PC-9 (cell line): ENCODE measurements at regions not wholly inside any gene's neighbourhood (a gene's known extent, or its start where the extent isn't known, plus 50 kb on each side); places are given as distances from the start of the nearest gene placed in this dataset.

ENCODE experiments used
- BruUV-seq: library from RNA; stranded (reverse); fragments of 400-500 nt; replicated peaks from 2 replicates; lab custom pipeline; 2021; lab: Mats Ljungman, UMichigan
- CTCF ChIA-PET: fragments of 300-600 bp; sonication (Branson Sonifier 250); formaldehyde crosslinking; loops from one replicate; lab custom pipeline; 2022; ENCODE audit warnings: antibody characterized with exemption; lab: Charles Lee
- POLR2A ChIA-PET: fragments of 300-600 bp; sonication (Branson Sonifier 250); formaldehyde crosslinking; loops from one replicate; lab custom pipeline; 2022; ENCODE audit warnings: antibody characterized with exemption; ENCODE audit not compliant: unreplicated experiment; lab: Charles Lee
- DNase-seq, 2 experiments: peaks; one replicate each; pipeline versions ENCODE4 v3.0.0 to v3.0.0-alpha.2; 2015 to 2022; ENCODE audit warnings: mixed read lengths in 1 of 2
- H2AFZ ChIP-seq: fragments of 200-600 bp; sonication (generic); 2 replicates; pipeline ENCODE4 v1.8.1; 2017; ENCODE audit warnings: antibody characterized with exemption
- H3F3A ChIP-seq: fragments of 200-600 bp; sonication (generic); 2 replicates; pipeline ENCODE4 v1.8.1; 2017; ENCODE audit warnings: antibody characterized with exemption, mild to moderate bottlenecking, low read depth; ENCODE audit not compliant: insufficient read depth
- H3K27ac ChIP-seq: fragments of 200-600 bp; sonication (generic); 2 replicates; pipeline ENCODE4 v1.6.1; 2016; ENCODE audit warnings: mixed run types
- H3K27me3 ChIP-seq: fragments of 200-600 bp; sonication (generic); 2 replicates; pipeline ENCODE4 v1.6.1; 2016; ENCODE audit warnings: low read depth, mixed run types; ENCODE audit not compliant: insufficient read depth
- H3K36me3 ChIP-seq: fragments of 200-600 bp; sonication (generic); 2 replicates; pipeline ENCODE4 v1.6.1; 2016; ENCODE audit warnings: low read depth, mixed run types
- H3K4me1 ChIP-seq: fragments of 200-600 bp; sonication (generic); replicated peaks from 2 replicates; pipeline ENCODE4 v1.6.1; 2016; ENCODE audit warnings: mixed run types; ENCODE audit not compliant: insufficient read depth
- H3K4me2 ChIP-seq: fragments of 200-600 bp; sonication (generic); 2 replicates; pipeline ENCODE4 v1.6.1; 2017; ENCODE audit warnings: mixed run types
- H3K4me3 ChIP-seq: fragments of 200-600 bp; sonication (generic); 2 replicates; pipeline ENCODE4 v1.6.1; 2016; ENCODE audit warnings: mixed run types
- H3K79me2 ChIP-seq: fragments of 200-600 bp; sonication (generic); 2 replicates; pipeline ENCODE4 v1.6.1; 2017; ENCODE audit warnings: low read depth, mixed run types
- H3K9me2 ChIP-seq: fragments of 200-600 bp; sonication (generic); 2 replicates; pipeline ENCODE4 v1.8.1; 2017; ENCODE audit warnings: mild to moderate bottlenecking; ENCODE audit not compliant: insufficient read depth
- H3K9me3 ChIP-seq: fragments of 200-600 bp; sonication (generic); 2 replicates; pipeline ENCODE4 v1.8.1; 2016; ENCODE audit warnings: low read depth; ENCODE audit not compliant: insufficient read depth
- H4K20me1 ChIP-seq: fragments of 200-600 bp; sonication (generic); 2 replicates; pipeline ENCODE4 v1.8.1; 2017; ENCODE audit not compliant: insufficient read depth
- CTCF ChIP-seq: fragments of 200-600 bp; sonication (generic); conservative IDR thresholded peaks from 2 replicates; pipeline ENCODE4 v1.6.1; 2017; ENCODE audit warnings: mixed run types, antibody characterized with exemption, mild to moderate bottlenecking, moderate library complexity
- EZH2 ChIP-seq: fragments of 200-600 bp; sonication (generic); IDR thresholded peaks from 2 replicates; pipeline ENCODE4 v1.8.0; 2017; ENCODE audit warnings: antibody characterized with exemption, low read depth
- intact Hi-C: fragments of 100-400 bp; cut with micrococcal nuclease; formaldehyde crosslinking; loops from one replicate; pipeline ENCODE4 v1.10.0; 2022; ENCODE audit not compliant: unreplicated experiment

- Histone ChIP-seq H4K20me1 (no peaks in the 10 kb centered on the region), H3K4me3 (no peak overlapping the region), H3K9me2 (no peaks in the 10 kb centered on the region), H3K27me3 (peaks cover 10% of the 10 kb centered on the region), H3K79me2 (no peaks in the 10 kb centered on the region), H3K4me2 (no peak overlapping the region), H3K9me3 (no peaks in the 10 kb centered on the region), H3K36me3 (no peaks in the 10 kb centered on the region), H3F3A (no peaks in the 10 kb centered on the region), H3K4me1 (no peaks in the 10 kb centered on the region), H2AFZ (no peak overlapping the region), H3K27ac (no peak overlapping the region)
- no peak for TF ChIP-seq EZH2
- no peak for DNase-seq
- CTCF ChIA-PET: no interaction called here
- intact Hi-C loops: loop anchor here (10.0 kb wide), 1 partner anchor 198 kb away; no protein-coding TSS in a partner anchor
- POLR2A ChIA-PET: no interaction called here
- no TSS peak for BruUV-seq
Observed at GRCh38 chr18:11512096-11513025, 97.0 kb upstream of the SLC35G4 start.

DNA sequence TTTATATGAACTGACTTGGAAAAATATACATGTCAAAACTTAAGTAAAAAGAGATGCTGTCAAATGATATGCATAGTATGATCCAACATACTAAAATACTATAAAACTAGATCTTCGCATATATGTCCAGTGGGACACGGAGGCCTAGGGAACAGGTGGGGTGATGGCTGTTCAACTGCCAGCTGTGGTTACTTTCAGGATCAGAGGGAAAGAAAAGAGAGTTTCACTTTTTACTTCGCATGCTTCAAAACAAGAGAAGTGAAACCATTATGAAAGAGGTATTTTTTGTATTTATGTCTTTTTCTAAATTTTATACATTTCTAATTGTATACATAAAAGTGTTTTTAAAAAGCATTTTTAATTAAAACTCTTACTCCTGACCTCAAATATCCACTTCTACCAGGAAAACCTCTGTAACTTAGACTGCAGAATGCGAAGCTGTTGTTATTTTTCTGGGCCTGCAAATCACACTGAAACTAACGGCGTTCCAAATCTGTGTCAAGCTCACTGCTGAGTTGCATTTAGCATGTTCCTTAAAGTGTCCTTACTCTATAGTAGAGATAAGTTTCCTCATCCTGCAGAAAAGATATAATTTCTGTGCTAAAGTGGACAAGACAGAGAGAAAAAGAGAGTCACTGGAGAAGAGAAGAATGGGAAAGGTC is 97.8 kb upstream of the SLC35G4 start:
- intact Hi-C loops: loop anchor here (10.0 kb wide), 1 partner anchor 197 kb away; no protein-coding TSS in a partner anchor
- H3K4me3 ChIP-seq: no peak overlapping the region
- no peak for DNase-seq
- TF ChIP-seq EZH2 (no peak), CTCF (no peak)
- ChIA-PET POLR2A (no interaction called here), CTCF (no interaction called here)
- BruUV-seq: no TSS peak
- H3K27me3 ChIP-seq: peaks cover 2% of the 10 kb centered on the region
- H2AFZ ChIP-seq: no peak overlapping the region
- H3K79me2 ChIP-seq: no peaks in the 10 kb centered on the region
- H3K9me2 ChIP-seq: no peaks in the 10 kb centered on the region
- H3K4me2 ChIP-seq: no peak overlapping the region
- no peaks in the 10 kb centered on the region for H3K4me1 ChIP-seq
- H3K9me3 ChIP-seq: no peaks in the 10 kb centered on the region
- H3F3A ChIP-seq: no peaks in the 10 kb centered on the region
- H3K27ac ChIP-seq: no peak overlapping the region
- no peaks in the 10 kb centered on the region for H4K20me1 ChIP-seq
- H3K36me3 ChIP-seq: no peaks in the 10 kb centered on the region

- H2AFZ ChIP-seq: no peak overlapping the region
- no peak for DNase-seq
- BruUV-seq: no TSS peak
Observed at GRCh38 chr18:11506856-11507255, 102.5 kb upstream of the SLC35G4 start.

More at GRCh38 chr18:11506856-11507255, 102.5 kb upstream of the SLC35G4 start:
- Histone ChIP-seq H4K20me1 (no peaks in the 10 kb centered on the region), H3K4me3 (no peak overlapping the region), H3K4me1 (no peaks in the 10 kb centered on the region), H3K9me2 (no peaks in the 10 kb centered on the region), H3K27me3 (no peaks in the 10 kb centered on the region), H3K9me3 (no peaks in the 10 kb centered on the region), H3K4me2 (no peak overlapping the region), H3F3A (no peaks in the 10 kb centered on the region), H3K79me2 (no peaks in the 10 kb centered on the region), H3K27ac (no peak overlapping the region), H3K36me3 (no peaks in the 10 kb centered on the region)
- ChIA-PET POLR2A (no interaction called here), CTCF (no interaction called here)
- intact Hi-C loops: no loop called here
- TF ChIP-seq EZH2 (no peak), CTCF (no peak)
